ENCODE measurements at regions not wholly inside any gene's neighbourhood (a gene's known extent, or its start where the extent isn't known, plus 50 kb on each side); places are given as distances from the start of the nearest gene placed in this dataset.
A peak's percentile ranks its signal among the peaks of the same experiment; 100 is the strongest.
"Not testable (repeated sequence)": the region's sequence is repeated elsewhere in the genome, so short reads cannot be mapped to it uniquely, and the experiment has no call there.

GRCh38 chr11:29142573-29142972 is 874.3 kb downstream of the KCNA4 start:
- ATAC-seq (ENCODE audit: low read depth in 2 of 2); DNase-seq; H3K4me1 ChIP-seq (ENCODE audit: control insufficient read depth, insufficient read depth, low read length, poor library complexity, severe bottlenecking); H3K36me3 Mint-ChIP-seq; H3K27me3 ChIP-seq (ENCODE audit: control insufficient read depth, insufficient read depth, low read length); H3K27ac Mint-ChIP-seq; H3K27ac ChIP-seq (ENCODE audit: insufficient read depth, low read length, poor library complexity, severe bottlenecking); H3K36me3 ChIP-seq (ENCODE audit: control insufficient read depth, insufficient read depth, low read length); H3K4me3 Mint-ChIP-seq; H3K4me1 Mint-ChIP-seq; H3K27me3 Mint-ChIP-seq; H3K4me3 ChIP-seq (ENCODE audit: low read depth, low read length); H3K9me3 ChIP-seq (ENCODE audit: control insufficient read depth in 2 of 2, low read length in 2 of 2): not testable (repeated sequence)
- H3K9me3 Mint-ChIP-seq, result peaks cover 1 to 14% (median 6%) of the 10 kb centered on the region in 7 donors

GRCh38 chr11:29135504-29135903 is 881.3 kb downstream of the KCNA4 start:
- H3K27ac Mint-ChIP-seq, result no peak overlapping the region
- Histone ChIP-seq H3K9me3 (ENCODE audit: control insufficient read depth in 2 of 2, low read length in 2 of 2) (no peaks in the 10 kb centered on the region), H3K27me3 (ENCODE audit: control insufficient read depth, insufficient read depth, low read length) (no peaks in the 10 kb centered on the region), H3K4me3 (ENCODE audit: low read depth, low read length) (no peak overlapping the region), H3K27ac (ENCODE audit: insufficient read depth, low read length, poor library complexity, severe bottlenecking) (no peak overlapping the region), H3K36me3 (ENCODE audit: control insufficient read depth, insufficient read depth, low read length) (no peaks in the 10 kb centered on the region), H3K4me1 (ENCODE audit: control insufficient read depth, insufficient read depth, low read length, poor library complexity, severe bottlenecking) (no peaks in the 10 kb centered on the region)
- H3K27me3 Mint-ChIP-seq, result no peaks in the 10 kb centered on the region
- H3K9me3 Mint-ChIP-seq, result peaks cover 3 to 17% (median 6%) of the 10 kb centered on the region in 7 donors
- no peaks in the 10 kb centered on the region for H3K4me1 Mint-ChIP-seq
- H3K36me3 Mint-ChIP-seq, result no peaks in the 10 kb centered on the region
- ATAC-seq (ENCODE audit: low read depth in 2 of 2) (no peak), DNase-seq (no peak)
- H3K4me3 Mint-ChIP-seq, result no peak overlapping the region

- Histone ChIP-seq H3K9me3 (ENCODE audit: control insufficient read depth in 2 of 2, low read length in 2 of 2) (no peaks in the 10 kb centered on the region), H3K27ac (ENCODE audit: insufficient read depth, low read length, poor library complexity, severe bottlenecking) (no peak overlapping the region), H3K4me1 (ENCODE audit: control insufficient read depth, insufficient read depth, low read length, poor library complexity, severe bottlenecking) (no peaks in the 10 kb centered on the region), H3K36me3 (ENCODE audit: control insufficient read depth, insufficient read depth, low read length) (no peaks in the 10 kb centered on the region), H3K4me3 (ENCODE audit: low read depth, low read length) (no peak overlapping the region), H3K27me3 (ENCODE audit: control insufficient read depth, insufficient read depth, low read length) (no peaks in the 10 kb centered on the region)
- H3K36me3 Mint-ChIP-seq, result no peaks in the 10 kb centered on the region
- H3K4me3 Mint-ChIP-seq, result no peak overlapping the region
- no peak overlapping the region for H3K27ac Mint-ChIP-seq
- H3K9me3 Mint-ChIP-seq, result peaks cover 2 to 15% (median 7%) of the 10 kb centered on the region in 7 donors
- DNase-seq (no peak), ATAC-seq (ENCODE audit: low read depth in 2 of 2) (no peak)
- H3K4me1 Mint-ChIP-seq, result no peaks in the 10 kb centered on the region
- H3K27me3 Mint-ChIP-seq, result no peaks in the 10 kb centered on the region
These were observed 885.8 kb downstream of the KCNA4 start for GRCh38 chr11:29131055-29131454.

- Histone ChIP-seq H3K36me3 (ENCODE audit: control insufficient read depth, insufficient read depth, low read length) (no peaks in the 10 kb centered on the region), H3K27me3 (ENCODE audit: control insufficient read depth, insufficient read depth, low read length) (no peaks in the 10 kb centered on the region), H3K27ac (ENCODE audit: insufficient read depth, low read length, poor library complexity, severe bottlenecking) (no peak overlapping the region), H3K4me1 (ENCODE audit: control insufficient read depth, insufficient read depth, low read length, poor library complexity, severe bottlenecking) (no peaks in the 10 kb centered on the region), H3K9me3 (ENCODE audit: control insufficient read depth in 2 of 2, low read length in 2 of 2) (no peaks in the 10 kb centered on the region), H3K4me3 (ENCODE audit: low read depth, low read length) (no peak overlapping the region)
- Mint-ChIP-seq H3K9me3 (peaks cover 0 to 10% (median 7%) of the 10 kb centered on the region in 7 donors), H3K36me3 (no peaks in the 10 kb centered on the region), H3K4me3 (no peak overlapping the region), H3K27ac (no peak overlapping the region), H3K4me1 (no peaks in the 10 kb centered on the region), H3K27me3 (no peaks in the 10 kb centered on the region)
- ATAC-seq (ENCODE audit: low read depth in 2 of 2) (no peak), DNase-seq (no peak)
These were observed 887.0 kb downstream of the KCNA4 start for GRCh38 chr11:29129844-29130243.

GRCh38 chr11:29127461-29127860 is 889.4 kb downstream of the KCNA4 start:
- Mint-ChIP-seq H3K27ac (no peak overlapping the region), H3K4me3 (no peak overlapping the region), H3K9me3 (peaks cover 0 to 20% (median 10%) of the 10 kb centered on the region in 7 donors), H3K27me3 (no peaks in the 10 kb centered on the region), H3K4me1 (no peaks in the 10 kb centered on the region), H3K36me3 (no peaks in the 10 kb centered on the region)
- no peaks in the 10 kb centered on the region for H3K9me3 ChIP-seq (ENCODE audit: control insufficient read depth in 2 of 2, low read length in 2 of 2)
- no peak overlapping the region for H3K27ac ChIP-seq (ENCODE audit: insufficient read depth, low read length, poor library complexity, severe bottlenecking)
- DNase-seq, result no peak
- H3K4me3 ChIP-seq (ENCODE audit: low read depth, low read length), result no peak overlapping the region
- ATAC-seq (ENCODE audit: low read depth in 2 of 2), result no peak
- no peaks in the 10 kb centered on the region for H3K27me3 ChIP-seq (ENCODE audit: control insufficient read depth, insufficient read depth, low read length)
- no peaks in the 10 kb centered on the region for H3K4me1 ChIP-seq (ENCODE audit: control insufficient read depth, insufficient read depth, low read length, poor library complexity, severe bottlenecking)
- H3K36me3 ChIP-seq (ENCODE audit: control insufficient read depth, insufficient read depth, low read length), result no peaks in the 10 kb centered on the region

- H3K36me3 ChIP-seq (ENCODE audit: control insufficient read depth, insufficient read depth, low read length), result no peaks in the 10 kb centered on the region
- H3K27ac ChIP-seq (ENCODE audit: insufficient read depth, low read length, poor library complexity, severe bottlenecking), result no peak overlapping the region
- Mint-ChIP-seq H3K27ac (no peak overlapping the region), H3K9me3 (peaks cover 0 to 15% (median 9%) of the 10 kb centered on the region in 7 donors), H3K4me3 (no peak overlapping the region), H3K4me1 (no peaks in the 10 kb centered on the region), H3K27me3 (no peaks in the 10 kb centered on the region), H3K36me3 (no peaks in the 10 kb centered on the region)
- ATAC-seq (ENCODE audit: low read depth in 2 of 2), result no peak
- H3K9me3 ChIP-seq (ENCODE audit: control insufficient read depth in 2 of 2, low read length in 2 of 2), result no peaks in the 10 kb centered on the region
- no peaks in the 10 kb centered on the region for H3K4me1 ChIP-seq (ENCODE audit: control insufficient read depth, insufficient read depth, low read length, poor library complexity, severe bottlenecking)
- DNase-seq, result no peak
- no peak overlapping the region for H3K4me3 ChIP-seq (ENCODE audit: low read depth, low read length)
- no peaks in the 10 kb centered on the region for H3K27me3 ChIP-seq (ENCODE audit: control insufficient read depth, insufficient read depth, low read length)
These were observed 891.2 kb downstream of the KCNA4 start for GRCh38 chr11:29125606-29126005.

GRCh38 chr11:29124470-29124869 is 892.4 kb downstream of the KCNA4 start:
- Mint-ChIP-seq H3K36me3 (no peaks in the 10 kb centered on the region), H3K4me1 (no peaks in the 10 kb centered on the region), H3K9me3 (peaks cover 2 to 18% (median 8%) of the 10 kb centered on the region in 7 donors), H3K27ac (no peak overlapping the region), H3K27me3 (no peaks in the 10 kb centered on the region), H3K4me3 (no peak overlapping the region)
- no peaks in the 10 kb centered on the region for H3K27me3 ChIP-seq (ENCODE audit: control insufficient read depth, insufficient read depth, low read length)
- no peaks in the 10 kb centered on the region for H3K9me3 ChIP-seq (ENCODE audit: control insufficient read depth in 2 of 2, low read length in 2 of 2)
- no peaks in the 10 kb centered on the region for H3K4me1 ChIP-seq (ENCODE audit: control insufficient read depth, insufficient read depth, low read length, poor library complexity, severe bottlenecking)
- DNase-seq, result no peak
- no peak overlapping the region for H3K4me3 ChIP-seq (ENCODE audit: low read depth, low read length)
- no peak overlapping the region for H3K27ac ChIP-seq (ENCODE audit: insufficient read depth, low read length, poor library complexity, severe bottlenecking)
- ATAC-seq (ENCODE audit: low read depth in 2 of 2), result no peak
- H3K36me3 ChIP-seq (ENCODE audit: control insufficient read depth, insufficient read depth, low read length), result no peaks in the 10 kb centered on the region

GRCh38 chr11:29119707-29120618 is 896.9 kb downstream of the KCNA4 start:
- DNase-seq (no peak), ATAC-seq (ENCODE audit: low read depth in 2 of 2) (no peak)
- peak overlapping the region in 1 of 3 donors; percentile 66 for H3K27ac Mint-ChIP-seq
- H3K4me3 ChIP-seq (ENCODE audit: low read depth, low read length), result no peak overlapping the region
- no peaks in the 10 kb centered on the region for H3K27me3 Mint-ChIP-seq
- peaks cover 0 to 3% of the 10 kb centered on the region in 2 experiments for H3K9me3 ChIP-seq (ENCODE audit: control insufficient read depth in 2 of 2, low read length in 2 of 2)
- H3K9me3 Mint-ChIP-seq, result peaks cover 0 to 19% (median 5%) of the 10 kb centered on the region in 7 donors
- H3K27me3 ChIP-seq (ENCODE audit: control insufficient read depth, insufficient read depth, low read length), result no peaks in the 10 kb centered on the region
- H3K36me3 Mint-ChIP-seq, result no peaks in the 10 kb centered on the region
- no peaks in the 10 kb centered on the region for H3K36me3 ChIP-seq (ENCODE audit: control insufficient read depth, insufficient read depth, low read length)
- H3K4me1 ChIP-seq (ENCODE audit: control insufficient read depth, insufficient read depth, low read length, poor library complexity, severe bottlenecking), result no peaks in the 10 kb centered on the region
- H3K4me3 Mint-ChIP-seq, result no peak overlapping the region
- no peaks in the 10 kb centered on the region for H3K4me1 Mint-ChIP-seq
- no peak overlapping the region for H3K27ac ChIP-seq (ENCODE audit: insufficient read depth, low read length, poor library complexity, severe bottlenecking)
